GM20000 (cell line): ENCODE measurements at regions not wholly inside any gene's neighbourhood (a gene's known extent, or its start where the extent isn't known, plus 50 kb on each side); places are given as distances from the start of the nearest gene placed in this dataset.

Experiments
- DNase-seq: peaks from one replicate; pipeline ENCODE4 v3.0.0; 2012; ENCODE audit warnings: low spot score
- TF ChIP-seq, protein P1 (sequence below): IDR thresholded peaks from 2 replicates; pipeline ENCODE4 v1.5.1; 2012; ENCODE audit warnings: mild to moderate bottlenecking, control low read depth; ENCODE audit errors: extremely low read depth, missing control alignments

DNA sequence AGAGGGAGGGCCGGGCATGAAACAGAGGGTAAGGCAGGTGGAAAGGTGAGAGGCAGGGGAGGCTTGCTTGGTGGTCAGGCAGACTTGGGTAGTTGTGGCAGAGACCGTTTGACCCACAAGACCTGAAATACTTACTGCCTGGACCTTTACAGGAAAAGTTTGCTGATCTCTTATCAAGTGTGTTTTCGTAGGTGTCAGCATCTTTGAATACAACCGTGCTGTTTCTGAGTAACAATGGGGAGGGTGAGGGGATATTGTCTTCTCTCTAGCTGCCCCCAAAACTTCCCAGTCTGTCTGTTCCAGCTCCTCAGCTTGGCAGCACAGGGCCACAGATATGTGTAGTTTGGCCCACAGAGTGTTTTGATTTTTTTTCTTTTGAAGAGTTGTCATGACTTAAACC is 212.5 kb upstream of the MPHOSPH6 start:
- no peak for DNase-seq
- TF ChIP-seq, protein P1, sequence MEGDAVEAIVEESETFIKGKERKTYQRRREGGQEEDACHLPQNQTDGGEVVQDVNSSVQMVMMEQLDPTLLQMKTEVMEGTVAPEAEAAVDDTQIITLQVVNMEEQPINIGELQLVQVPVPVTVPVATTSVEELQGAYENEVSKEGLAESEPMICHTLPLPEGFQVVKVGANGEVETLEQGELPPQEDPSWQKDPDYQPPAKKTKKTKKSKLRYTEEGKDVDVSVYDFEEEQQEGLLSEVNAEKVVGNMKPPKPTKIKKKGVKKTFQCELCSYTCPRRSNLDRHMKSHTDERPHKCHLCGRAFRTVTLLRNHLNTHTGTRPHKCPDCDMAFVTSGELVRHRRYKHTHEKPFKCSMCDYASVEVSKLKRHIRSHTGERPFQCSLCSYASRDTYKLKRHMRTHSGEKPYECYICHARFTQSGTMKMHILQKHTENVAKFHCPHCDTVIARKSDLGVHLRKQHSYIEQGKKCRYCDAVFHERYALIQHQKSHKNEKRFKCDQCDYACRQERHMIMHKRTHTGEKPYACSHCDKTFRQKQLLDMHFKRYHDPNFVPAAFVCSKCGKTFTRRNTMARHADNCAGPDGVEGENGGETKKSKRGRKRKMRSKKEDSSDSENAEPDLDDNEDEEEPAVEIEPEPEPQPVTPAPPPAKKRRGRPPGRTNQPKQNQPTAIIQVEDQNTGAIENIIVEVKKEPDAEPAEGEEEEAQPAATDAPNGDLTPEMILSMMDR: no peak

DNA sequence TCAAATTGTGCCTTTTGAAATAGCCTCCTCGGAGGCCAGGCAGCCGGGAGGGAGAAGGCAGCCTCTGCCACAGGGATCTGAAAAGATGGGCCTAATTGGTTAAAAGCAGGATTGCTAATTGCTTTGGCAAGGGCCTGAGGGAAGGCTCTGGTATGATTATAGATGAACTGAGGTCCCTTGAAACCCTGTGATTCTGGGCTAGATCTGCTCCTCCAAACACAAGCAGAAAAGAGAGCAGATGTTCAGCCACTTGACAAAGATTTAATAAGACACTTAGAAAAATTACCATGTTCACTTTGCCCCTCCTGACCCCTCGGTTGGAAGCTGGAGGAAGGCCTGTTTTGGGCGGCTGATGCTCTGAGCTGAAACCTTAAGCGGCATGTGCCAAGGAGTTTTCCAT is 209.5 kb upstream of the MPHOSPH6 start:
- DNase-seq: no peak
- TF ChIP-seq, protein P1: no peak

DNA sequence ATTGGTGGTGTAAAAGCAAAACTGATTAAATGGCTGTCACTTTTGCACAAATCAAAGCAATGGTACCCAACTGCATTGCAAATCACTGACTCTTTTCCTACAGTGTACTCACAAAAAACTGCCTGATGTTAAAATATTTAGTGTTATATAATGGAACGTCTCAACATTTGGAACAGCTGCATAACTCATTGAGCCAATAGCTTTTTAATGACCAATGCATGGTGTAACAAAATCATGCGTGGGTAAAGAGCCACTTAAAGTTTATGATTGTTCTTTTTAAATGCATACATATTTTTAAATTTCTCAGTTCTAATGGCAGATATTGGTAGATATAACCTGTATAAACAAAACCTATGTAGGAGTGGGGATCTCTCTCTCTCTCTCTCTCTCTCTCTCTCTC is 204.0 kb upstream of the MPHOSPH6 start:
- TF ChIP-seq, protein P1: no peak
- no peak for DNase-seq

DNA sequence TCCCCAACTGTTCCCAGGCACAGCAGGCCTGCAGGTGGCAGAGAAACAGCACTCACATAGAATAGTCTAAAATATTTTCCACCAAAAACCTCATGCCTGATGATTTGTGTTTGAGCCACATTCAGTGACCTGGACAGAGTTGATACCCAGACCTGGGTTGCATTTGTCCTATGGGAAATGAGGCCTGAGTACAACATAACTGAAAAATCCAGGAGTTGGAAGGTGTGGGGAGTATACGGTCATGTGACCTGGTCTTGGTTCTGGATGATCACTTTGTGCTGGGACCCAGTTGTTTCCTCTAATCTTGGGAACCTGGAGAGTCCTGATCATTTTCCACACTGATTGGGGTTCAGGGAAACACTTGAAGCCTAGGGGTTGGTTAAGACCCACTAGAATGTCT is 200.3 kb upstream of the MPHOSPH6 start:
- TF ChIP-seq, protein P1: no peak
- no peak for DNase-seq

DNA sequence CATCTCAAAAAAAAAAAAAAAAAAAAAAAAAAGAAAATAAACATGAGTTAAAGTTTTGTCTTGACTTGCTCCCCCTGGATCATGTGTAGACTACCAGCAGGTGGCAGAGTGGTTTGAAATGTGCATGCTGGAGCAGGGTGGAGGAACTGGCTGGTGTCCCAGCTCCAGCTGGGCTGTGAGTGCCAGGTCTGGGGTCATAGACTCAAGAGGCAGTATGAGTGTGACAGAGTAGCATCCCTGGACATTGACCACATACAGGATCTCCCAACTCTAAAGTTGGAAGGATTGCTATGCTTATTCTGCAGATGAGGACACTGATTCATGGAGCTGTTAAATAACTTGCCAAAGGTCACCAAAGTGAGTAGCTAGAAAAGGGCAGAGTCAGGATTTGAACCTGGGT is 198.0 kb upstream of the MPHOSPH6 start:
- no peak for DNase-seq
- TF ChIP-seq, protein P1: peak; percentile 16

DNA sequence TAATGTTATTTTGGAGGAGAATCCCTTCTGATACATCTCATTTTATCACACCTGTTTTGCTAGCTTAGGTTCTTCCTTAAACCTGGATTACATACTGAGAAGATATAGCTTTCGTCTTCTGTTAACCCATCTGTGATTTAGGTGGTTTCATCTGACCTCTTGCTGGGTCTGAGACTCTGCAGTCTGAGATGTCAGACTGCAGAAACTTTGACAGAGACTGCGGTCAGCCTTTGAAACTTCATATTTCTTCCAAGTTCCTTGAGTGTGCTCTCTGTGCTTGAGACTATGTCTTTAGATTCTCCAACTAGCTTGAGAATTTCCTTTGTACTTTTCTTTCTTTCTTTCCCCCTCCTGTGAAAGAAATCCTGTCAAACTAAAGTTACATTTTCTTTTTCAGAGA is 196.4 kb upstream of the MPHOSPH6 start:
- TF ChIP-seq, protein P1: no peak
- DNase-seq: no peak

DNA sequence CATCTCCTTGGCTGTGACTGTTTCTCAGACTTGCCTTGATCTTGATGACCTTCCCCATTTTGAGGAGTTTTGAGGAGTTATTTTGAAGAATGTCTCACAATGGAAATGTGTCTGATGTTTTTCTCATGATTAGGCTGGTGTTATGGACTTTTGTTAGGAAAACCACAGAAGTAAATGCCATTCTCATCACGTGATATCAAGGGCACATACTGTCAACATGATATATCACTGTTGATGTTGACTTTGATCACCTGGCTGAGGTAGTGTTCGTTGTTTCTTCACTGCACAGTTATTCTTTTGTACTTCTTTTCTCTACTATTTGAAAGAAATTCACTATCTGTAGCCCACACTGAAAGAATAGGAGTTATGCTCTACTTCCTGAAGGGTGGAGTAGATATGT is 194.7 kb upstream of the MPHOSPH6 start:
- TF ChIP-seq, protein P1: no peak
- no peak for DNase-seq
